ENCODE measurements at regions not wholly inside any gene's neighbourhood (a gene's known extent, or its start where the extent isn't known, plus 50 kb on each side); places are given as distances from the start of the nearest gene placed in this dataset.

GRCh38 chr9:19732441-19732951, 56.3 kb downstream of the SLC24A2 start:
- TF ChIP-seq POLR2A (IDR thresholded peaks at IDR 0.05; ENCODE audit: low read depth, low read length) (no peak), TAF1 (IDR thresholded peaks at IDR 0.05; ENCODE audit: low read depth, low read length) (no peak), SPI1 (IDR thresholded peaks at IDR 0.05; ENCODE audit: low read depth, low read length) (no peak), POU2F2 (IDR thresholded peaks at IDR 0.05; ENCODE audit: low read depth, low read length) (no peak), PAX5 (IDR thresholded peaks at IDR 0.05; ENCODE audit: insufficient read depth, low read length, severe bottlenecking) (no peak), POLR2AphosphoS5 (IDR thresholded peaks at IDR 0.05; ENCODE audit: low read depth, low read length) (no peak)
- FAIRE-seq (no peak), DNase-seq (ENCODE audit: insufficient read length, low spot score) (no peak)

- TF ChIP-seq PAX5 (IDR thresholded peaks at IDR 0.05; ENCODE audit: insufficient read depth, low read length, severe bottlenecking) (no peak), TAF1 (IDR thresholded peaks at IDR 0.05; ENCODE audit: low read depth, low read length) (no peak), POU2F2 (IDR thresholded peaks at IDR 0.05; ENCODE audit: low read depth, low read length) (no peak), POLR2AphosphoS5 (IDR thresholded peaks at IDR 0.05; ENCODE audit: low read depth, low read length) (no peak), SPI1 (IDR thresholded peaks at IDR 0.05; ENCODE audit: low read depth, low read length) (no peak), POLR2A (IDR thresholded peaks at IDR 0.05; ENCODE audit: low read depth, low read length) (no peak)
- FAIRE-seq = no peak
- DNase-seq (ENCODE audit: insufficient read length, low spot score) = no peak
Observed at GRCh38 chr9:19728101-19728500, 60.7 kb downstream of the SLC24A2 start.

GRCh38 chr9:19725970-19726369, 62.9 kb downstream of the SLC24A2 start:
- FAIRE-seq (no peak), DNase-seq (ENCODE audit: insufficient read length, low spot score) (no peak)
- no peak for TF ChIP-seq PAX5 (IDR thresholded peaks at IDR 0.05; ENCODE audit: insufficient read depth, low read length, severe bottlenecking)
- no peak for TF ChIP-seq POLR2A (IDR thresholded peaks at IDR 0.05; ENCODE audit: low read depth, low read length)
- TF ChIP-seq SPI1 (IDR thresholded peaks at IDR 0.05; ENCODE audit: low read depth, low read length) = no peak
- TF ChIP-seq TAF1 (IDR thresholded peaks at IDR 0.05; ENCODE audit: low read depth, low read length) = no peak
- TF ChIP-seq POU2F2 (IDR thresholded peaks at IDR 0.05; ENCODE audit: low read depth, low read length) = no peak
- no peak for TF ChIP-seq POLR2AphosphoS5 (IDR thresholded peaks at IDR 0.05; ENCODE audit: low read depth, low read length)

GRCh38 chr9:19720377-19720776, 68.5 kb downstream of the SLC24A2 start:
- TF ChIP-seq SPI1 (IDR thresholded peaks at IDR 0.05; ENCODE audit: low read depth, low read length) = no peak
- no peak for TF ChIP-seq TAF1 (IDR thresholded peaks at IDR 0.05; ENCODE audit: low read depth, low read length)
- no peak for TF ChIP-seq POU2F2 (IDR thresholded peaks at IDR 0.05; ENCODE audit: low read depth, low read length)
- TF ChIP-seq POLR2A (IDR thresholded peaks at IDR 0.05; ENCODE audit: low read depth, low read length) = no peak
- no peak for TF ChIP-seq POLR2AphosphoS5 (IDR thresholded peaks at IDR 0.05; ENCODE audit: low read depth, low read length)
- TF ChIP-seq PAX5 (IDR thresholded peaks at IDR 0.05; ENCODE audit: insufficient read depth, low read length, severe bottlenecking) = no peak
- DNase-seq (ENCODE audit: insufficient read length, low spot score) (no peak), FAIRE-seq (no peak)

GRCh38 chr9:19703702-19704101, 85.1 kb downstream of the SLC24A2 start:
- DNase-seq (ENCODE audit: insufficient read length, low spot score) (no peak), FAIRE-seq (no peak)
- TF ChIP-seq SPI1 (IDR thresholded peaks at IDR 0.05; ENCODE audit: low read depth, low read length) = no peak
- TF ChIP-seq POLR2AphosphoS5 (IDR thresholded peaks at IDR 0.05; ENCODE audit: low read depth, low read length) = no peak
- no peak for TF ChIP-seq PAX5 (IDR thresholded peaks at IDR 0.05; ENCODE audit: insufficient read depth, low read length, severe bottlenecking)

- DNase-seq (ENCODE audit: insufficient read length, low spot score) = no peak
- no peak for FAIRE-seq
- TF ChIP-seq POU2F2 (IDR thresholded peaks at IDR 0.05; ENCODE audit: low read depth, low read length) = no peak
- TF ChIP-seq POLR2A (IDR thresholded peaks at IDR 0.05; ENCODE audit: low read depth, low read length) = no peak
- TF ChIP-seq PAX5 (IDR thresholded peaks at IDR 0.05; ENCODE audit: insufficient read depth, low read length, severe bottlenecking) = no peak
- TF ChIP-seq POLR2AphosphoS5 (IDR thresholded peaks at IDR 0.05; ENCODE audit: low read depth, low read length) = no peak
- TF ChIP-seq SPI1 (IDR thresholded peaks at IDR 0.05; ENCODE audit: low read depth, low read length) = no peak
- no peak for TF ChIP-seq TAF1 (IDR thresholded peaks at IDR 0.05; ENCODE audit: low read depth, low read length)
Observed at GRCh38 chr9:19701991-19702390, 86.8 kb downstream of the SLC24A2 start.

- no peak for FAIRE-seq
Observed at GRCh38 chr9:19701274-19701673, 87.6 kb downstream of the SLC24A2 start.

GRCh38 chr9:19700699-19701098, 88.1 kb downstream of the SLC24A2 start:
- no peak for TF ChIP-seq PAX5 (IDR thresholded peaks at IDR 0.05; ENCODE audit: insufficient read depth, low read length, severe bottlenecking)
- TF ChIP-seq POLR2AphosphoS5 (IDR thresholded peaks at IDR 0.05; ENCODE audit: low read depth, low read length) = no peak
- no peak for TF ChIP-seq TAF1 (IDR thresholded peaks at IDR 0.05; ENCODE audit: low read depth, low read length)
- TF ChIP-seq SPI1 (IDR thresholded peaks at IDR 0.05; ENCODE audit: low read depth, low read length) = no peak
- TF ChIP-seq POU2F2 (IDR thresholded peaks at IDR 0.05; ENCODE audit: low read depth, low read length) = no peak
- no peak for TF ChIP-seq POLR2A (IDR thresholded peaks at IDR 0.05; ENCODE audit: low read depth, low read length)
- no peak for FAIRE-seq
- no peak for DNase-seq (ENCODE audit: insufficient read length, low spot score)

More at GRCh38 chr9:19701274-19701673, 87.6 kb downstream of the SLC24A2 start:
- TF ChIP-seq POU2F2 (IDR thresholded peaks at IDR 0.05; ENCODE audit: low read depth, low read length) (no peak), TAF1 (IDR thresholded peaks at IDR 0.05; ENCODE audit: low read depth, low read length) (no peak), PAX5 (IDR thresholded peaks at IDR 0.05; ENCODE audit: insufficient read depth, low read length, severe bottlenecking) (no peak), SPI1 (IDR thresholded peaks at IDR 0.05; ENCODE audit: low read depth, low read length) (no peak), POLR2AphosphoS5 (IDR thresholded peaks at IDR 0.05; ENCODE audit: low read depth, low read length) (no peak), POLR2A (IDR thresholded peaks at IDR 0.05; ENCODE audit: low read depth, low read length) (no peak)
- no peak for DNase-seq (ENCODE audit: insufficient read length, low spot score)

GRCh38 chr9:19699756-19700155, 89.1 kb downstream of the SLC24A2 start:
- DNase-seq (ENCODE audit: insufficient read length, low spot score) (no peak), FAIRE-seq (no peak)
- no peak for TF ChIP-seq PAX5 (IDR thresholded peaks at IDR 0.05; ENCODE audit: insufficient read depth, low read length, severe bottlenecking)
- TF ChIP-seq SPI1 (IDR thresholded peaks at IDR 0.05; ENCODE audit: low read depth, low read length) = no peak
- TF ChIP-seq TAF1 (IDR thresholded peaks at IDR 0.05; ENCODE audit: low read depth, low read length) = no peak
- TF ChIP-seq POLR2A (IDR thresholded peaks at IDR 0.05; ENCODE audit: low read depth, low read length) = no peak
- no peak for TF ChIP-seq POU2F2 (IDR thresholded peaks at IDR 0.05; ENCODE audit: low read depth, low read length)
- TF ChIP-seq POLR2AphosphoS5 (IDR thresholded peaks at IDR 0.05; ENCODE audit: low read depth, low read length) = no peak

- TF ChIP-seq POLR2AphosphoS5 (IDR thresholded peaks at IDR 0.05; ENCODE audit: low read depth, low read length) = no peak
- TF ChIP-seq POU2F2 (IDR thresholded peaks at IDR 0.05; ENCODE audit: low read depth, low read length) = no peak
- FAIRE-seq = no peak
- no peak for DNase-seq (ENCODE audit: insufficient read length, low spot score)
Observed at GRCh38 chr9:19698960-19699359, 89.9 kb downstream of the SLC24A2 start.
